RKO (cell line): ENCODE measurements at regions not wholly inside any gene's neighbourhood (a gene's known extent, or its start where the extent isn't known, plus 50 kb on each side); places are given as distances from the start of the nearest gene placed in this dataset.

ENCODE experiments used
- DNase-seq: peaks from one replicate; pipeline ENCODE4 v3.0.0-alpha.2; 2016; ENCODE audit warnings: low spot score

- DNase-seq: no peak
Observed at GRCh38 chr3:1823867-1824266, 274.8 kb upstream of the CNTN4 start.

DNA sequence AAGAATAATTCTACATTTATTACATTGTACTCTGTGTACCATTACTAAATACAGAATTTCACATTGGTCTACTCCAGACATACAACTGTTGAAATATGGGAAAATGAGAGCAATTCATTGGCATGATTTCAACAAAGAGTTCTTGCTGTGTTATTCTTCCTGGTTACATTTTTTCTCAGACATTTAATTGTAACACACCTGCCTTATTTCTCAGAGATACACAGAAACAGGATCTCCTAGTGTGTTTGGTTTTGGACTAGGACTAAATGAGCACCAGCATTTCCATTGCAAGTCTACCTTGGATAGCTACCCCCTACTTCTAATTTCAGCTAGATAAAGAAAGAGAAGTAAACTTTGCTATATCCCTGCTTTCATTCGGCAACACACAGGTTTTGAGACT is 274.3 kb upstream of the CNTN4 start:
- DNase-seq: no peak

DNA sequence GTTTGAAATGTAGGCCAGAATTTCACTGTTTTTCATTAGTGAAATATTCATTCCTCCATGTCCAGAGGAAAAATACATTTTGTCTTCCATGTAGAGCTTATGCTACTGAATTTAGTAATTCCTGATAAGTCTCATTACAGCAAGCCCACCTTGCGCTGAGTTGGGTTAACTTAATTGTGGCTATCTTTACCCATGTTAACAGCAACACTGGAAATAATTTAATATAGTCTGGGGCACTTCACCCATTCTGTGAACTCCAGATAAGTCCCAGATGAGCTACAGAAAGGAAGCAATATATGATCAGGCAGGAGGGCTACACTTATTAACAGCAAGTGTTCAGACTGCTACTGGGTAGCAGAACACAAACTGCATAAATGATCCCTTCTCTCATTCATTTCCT is 270.1 kb upstream of the CNTN4 start:
- DNase-seq: no peak

- DNase-seq: no peak
Observed at GRCh38 chr3:1830851-1831250, 267.8 kb upstream of the CNTN4 start.

DNA sequence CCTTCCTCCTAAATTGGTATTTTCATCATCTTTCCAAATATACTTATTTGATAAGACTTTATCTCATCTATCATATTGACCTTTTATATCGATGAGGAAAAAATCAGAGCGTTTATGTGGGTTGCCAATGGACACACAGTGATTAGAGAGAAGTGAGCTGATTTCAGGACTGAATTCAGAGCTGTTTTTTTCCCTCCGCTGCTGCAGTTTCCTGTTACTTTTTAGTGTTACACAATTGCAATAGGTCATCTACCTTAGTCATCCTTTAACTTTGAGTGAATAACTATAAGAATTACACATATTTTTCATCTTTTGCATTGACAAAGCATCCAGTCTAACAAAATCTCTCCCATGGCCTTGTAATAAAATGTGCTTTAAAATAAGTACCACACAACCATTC is 266.3 kb upstream of the CNTN4 start:
- no peak for DNase-seq

DNA sequence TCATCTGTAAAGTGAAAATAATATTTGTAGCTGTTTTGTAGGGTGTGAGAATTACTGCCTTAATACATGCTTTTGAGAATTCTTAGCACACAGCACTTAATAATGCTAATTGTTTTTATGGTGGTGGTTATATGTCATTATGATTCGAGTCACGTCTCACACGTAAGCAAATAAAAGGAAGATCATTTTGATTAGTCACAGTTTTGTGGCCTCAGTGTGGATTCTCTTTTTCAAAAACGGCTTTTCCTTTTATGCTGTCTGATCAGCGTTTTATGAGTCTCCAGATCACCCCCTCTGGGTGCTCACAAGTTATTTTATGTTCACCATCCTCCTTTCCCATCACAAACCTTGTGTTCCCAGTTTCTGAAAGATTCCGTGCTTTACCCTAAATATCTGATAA is 255.6 kb upstream of the CNTN4 start:
- DNase-seq: no peak

DNA sequence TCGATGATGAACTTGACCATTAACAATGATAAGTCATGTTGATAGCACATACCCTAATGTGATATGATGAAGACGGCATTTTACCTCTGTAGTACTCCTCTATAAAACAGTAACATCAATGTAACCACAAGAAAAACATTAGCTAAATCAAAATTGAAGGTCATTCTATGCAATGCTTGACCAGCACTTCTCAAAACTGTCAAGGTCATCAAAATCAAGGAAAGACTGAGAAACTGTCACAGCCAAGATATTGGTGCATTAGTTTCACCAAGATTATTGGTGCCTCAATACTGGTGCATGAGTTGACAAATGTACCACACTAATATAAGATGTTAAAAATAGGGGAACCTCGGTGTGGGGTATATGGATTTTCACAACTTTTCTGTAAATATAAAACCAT is 251.1 kb upstream of the CNTN4 start:
- no peak for DNase-seq

- DNase-seq: no peak
Observed at GRCh38 chr3:1848935-1849334, 249.7 kb upstream of the CNTN4 start.

GRCh38 chr3:1852950-1853349 is 245.7 kb upstream of the CNTN4 start:
- no peak for DNase-seq

DNA sequence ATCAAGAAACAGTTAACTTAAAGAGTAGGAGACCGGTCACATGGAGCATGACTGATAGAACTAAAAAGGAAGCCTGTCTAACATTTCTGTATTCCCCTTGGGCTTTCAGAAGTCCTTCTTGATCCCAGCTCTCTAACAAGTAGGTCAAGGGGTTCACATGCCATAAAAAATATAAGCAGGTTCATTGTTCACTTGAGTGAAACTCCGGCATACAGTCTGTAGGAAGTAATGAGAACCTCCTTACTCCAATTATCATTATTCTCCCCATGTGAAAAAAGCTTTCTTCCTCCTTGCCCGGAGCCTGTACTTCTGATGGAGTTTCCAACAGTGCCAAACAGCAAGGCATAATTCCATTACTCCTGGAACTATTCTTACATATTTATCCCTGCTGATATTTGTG is 242.8 kb upstream of the CNTN4 start:
- no peak for DNase-seq

GRCh38 chr3:1870738-1871137 is 227.9 kb upstream of the CNTN4 start:
- DNase-seq: no peak

- DNase-seq: no peak
Observed at GRCh38 chr3:1883534-1883933, 215.1 kb upstream of the CNTN4 start.

GRCh38 chr3:1892459-1892858 is 206.2 kb upstream of the CNTN4 start:
- no peak for DNase-seq

DNA sequence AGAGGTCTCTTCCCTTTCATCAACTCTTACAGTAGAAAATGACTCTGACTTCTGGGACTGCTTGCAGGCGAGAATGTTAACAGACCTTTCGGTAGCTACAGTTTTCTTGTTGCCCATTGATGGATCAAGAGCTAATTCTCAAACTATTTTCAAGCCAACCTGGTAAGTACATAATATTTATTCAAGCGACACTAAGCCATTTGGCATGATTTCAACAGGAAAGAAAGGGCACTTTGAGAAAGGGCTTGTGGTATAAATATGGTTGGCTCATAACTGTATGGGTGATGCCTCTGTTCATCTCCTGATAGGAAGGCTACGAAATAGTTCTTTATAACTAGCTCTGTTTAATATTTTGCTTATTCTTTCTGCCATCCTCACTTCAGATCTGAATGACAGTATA is 196.2 kb upstream of the CNTN4 start:
- no peak for DNase-seq

- no peak for DNase-seq
Observed at GRCh38 chr3:1903111-1903510, 195.6 kb upstream of the CNTN4 start.

- no peak for DNase-seq
Observed at GRCh38 chr3:1907911-1908310, 190.8 kb upstream of the CNTN4 start.

- no peak for DNase-seq
Observed at GRCh38 chr3:1908651-1909445, 189.8 kb upstream of the CNTN4 start.

DNA sequence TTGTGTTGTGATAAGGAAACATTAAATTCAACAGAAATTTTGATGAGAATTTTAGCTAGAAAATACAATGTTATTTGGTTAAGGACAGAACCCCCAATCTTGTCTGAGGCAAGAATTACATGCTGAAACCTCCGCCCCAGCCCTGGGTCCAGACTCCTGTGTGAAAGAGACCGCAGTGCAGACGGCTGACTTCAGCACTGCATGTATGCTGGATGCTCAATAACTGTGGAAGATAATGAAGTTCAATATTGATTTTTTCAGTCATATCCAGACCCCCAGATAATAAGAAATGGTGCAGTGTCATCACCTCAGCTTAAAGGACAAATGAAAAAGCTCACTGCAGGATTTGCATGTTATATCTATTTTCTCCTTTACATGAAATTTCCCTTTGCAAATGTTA is 188.3 kb upstream of the CNTN4 start:
- no peak for DNase-seq

- no peak for DNase-seq
Observed at GRCh38 chr3:1929788-1930414, 168.8 kb upstream of the CNTN4 start.

GRCh38 chr3:1938975-1939374 is 159.7 kb upstream of the CNTN4 start:
- no peak for DNase-seq

DNA sequence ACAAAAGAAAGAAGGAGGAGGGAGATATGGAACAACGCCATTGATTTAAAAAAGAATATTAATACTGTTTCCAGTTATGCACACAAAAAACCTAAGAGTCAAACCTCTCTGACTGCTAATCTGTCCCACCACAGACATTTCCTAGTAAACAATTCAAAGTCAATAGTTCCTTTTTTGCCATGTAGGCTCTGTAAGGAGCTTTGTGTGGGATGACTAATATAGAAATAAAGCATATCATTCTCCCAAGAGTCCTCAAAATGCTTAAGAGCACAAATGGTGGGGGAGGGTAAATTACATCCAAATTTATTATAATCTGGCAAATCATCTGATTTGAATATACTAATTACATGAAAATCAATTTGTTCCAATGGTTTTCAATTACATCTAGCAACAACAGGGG is 155.9 kb upstream of the CNTN4 start:
- no peak for DNase-seq

DNA sequence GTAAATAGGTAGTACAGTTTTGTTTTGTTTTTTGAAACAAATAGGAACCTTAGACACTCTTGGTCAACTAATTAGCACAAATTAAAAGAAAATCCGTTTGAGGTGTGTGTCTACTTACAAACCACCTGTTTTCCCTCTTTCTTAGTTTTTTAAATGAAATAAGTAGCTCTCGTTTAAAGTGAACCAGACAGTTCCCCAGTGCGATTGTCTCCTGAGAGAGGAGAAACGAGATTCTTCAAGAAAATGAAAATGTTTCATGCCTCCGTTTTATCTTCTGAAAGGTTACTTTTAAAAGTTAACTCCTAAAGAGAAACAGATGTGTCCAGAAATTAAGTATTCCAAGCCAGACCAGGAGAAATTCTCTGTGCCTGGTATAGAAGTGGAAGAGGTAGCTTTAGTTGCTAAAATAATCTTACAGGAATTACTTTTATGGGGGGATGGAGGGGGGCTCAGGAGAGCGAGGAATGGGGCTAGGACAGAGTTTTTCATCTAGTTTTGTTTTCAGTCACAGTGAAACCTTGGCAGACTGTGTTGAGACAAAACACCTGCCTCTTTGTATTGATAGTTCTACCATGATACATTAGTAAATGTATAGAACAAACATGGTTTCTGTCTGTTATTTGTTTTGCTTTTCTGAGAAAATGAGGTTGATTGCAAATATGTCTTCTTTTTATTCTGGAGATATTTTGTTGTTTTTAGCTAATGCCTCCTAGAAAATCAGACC is 155.1 kb upstream of the CNTN4 start:
- no peak for DNase-seq

DNA sequence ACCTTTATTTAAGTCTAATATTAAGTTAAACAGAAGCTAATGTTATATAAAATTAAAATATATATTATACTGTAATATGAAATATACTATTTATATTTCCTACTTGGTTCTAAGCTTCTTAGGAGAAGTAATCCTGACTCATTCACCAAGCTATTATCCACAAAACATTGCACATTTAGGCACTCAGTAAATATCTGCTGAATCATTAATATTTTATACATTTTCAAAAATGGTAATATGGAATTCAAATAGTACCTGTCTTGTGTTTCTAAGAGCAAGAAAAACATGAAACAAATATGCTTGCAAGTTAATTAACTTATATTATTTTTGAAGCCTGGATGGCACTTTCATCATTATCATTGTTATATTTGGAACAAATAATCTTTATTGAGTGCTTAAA is 153.0 kb upstream of the CNTN4 start:
- DNase-seq: no peak
